Ectodermal cell (in vitro differentiated cells): ENCODE measurements at regions not wholly inside any gene's neighbourhood (a gene's known extent, or its start where the extent isn't known, plus 50 kb on each side); places are given as distances from the start of the nearest gene placed in this dataset.

Experiments used
- H3K27ac ChIP-seq: 2 replicates; pipeline ENCODE4 v1.7.0; 2013; ENCODE audit warnings: mild to moderate bottlenecking, low read depth, low read length; ENCODE audit not compliant: insufficient read depth, poor library complexity, severe bottlenecking
- H3K27me3 ChIP-seq: 2 replicates; pipeline ENCODE4 v1.7.0; 2013; ENCODE audit warnings: mild to moderate bottlenecking, low read length; ENCODE audit not compliant: insufficient read depth, control insufficient read depth, poor library complexity, severe bottlenecking
- H3K36me3 ChIP-seq: one replicate; pipeline ENCODE4 v1.7.0; 2013; ENCODE audit warnings: low read length; ENCODE audit not compliant: control insufficient read depth, insufficient read depth
- H3K4me1 ChIP-seq: one replicate; pipeline ENCODE4 v1.7.0; 2013; ENCODE audit warnings: low read length; ENCODE audit not compliant: control insufficient read depth, insufficient read depth
- H3K4me3 ChIP-seq: 2 replicates; pipeline ENCODE4 v1.7.0; 2013; ENCODE audit warnings: low read depth, low read length, control low read depth; ENCODE audit not compliant: insufficient read depth
- H3K9me3 ChIP-seq: 2 replicates; pipeline ENCODE4 v1.7.0; 2013; ENCODE audit warnings: mild to moderate bottlenecking, low read length, moderate library complexity; ENCODE audit not compliant: control insufficient read depth
- WGBS, 2 experiments: methylation state at CpG; one replicate each; pipeline ENCODE4 v1.1.7; 2013; ENCODE audit warnings: missing lambda C conversion rate in 2 of 2; 5-methylcytosine and 5-hydroxymethylcytosine counted together

DNA sequence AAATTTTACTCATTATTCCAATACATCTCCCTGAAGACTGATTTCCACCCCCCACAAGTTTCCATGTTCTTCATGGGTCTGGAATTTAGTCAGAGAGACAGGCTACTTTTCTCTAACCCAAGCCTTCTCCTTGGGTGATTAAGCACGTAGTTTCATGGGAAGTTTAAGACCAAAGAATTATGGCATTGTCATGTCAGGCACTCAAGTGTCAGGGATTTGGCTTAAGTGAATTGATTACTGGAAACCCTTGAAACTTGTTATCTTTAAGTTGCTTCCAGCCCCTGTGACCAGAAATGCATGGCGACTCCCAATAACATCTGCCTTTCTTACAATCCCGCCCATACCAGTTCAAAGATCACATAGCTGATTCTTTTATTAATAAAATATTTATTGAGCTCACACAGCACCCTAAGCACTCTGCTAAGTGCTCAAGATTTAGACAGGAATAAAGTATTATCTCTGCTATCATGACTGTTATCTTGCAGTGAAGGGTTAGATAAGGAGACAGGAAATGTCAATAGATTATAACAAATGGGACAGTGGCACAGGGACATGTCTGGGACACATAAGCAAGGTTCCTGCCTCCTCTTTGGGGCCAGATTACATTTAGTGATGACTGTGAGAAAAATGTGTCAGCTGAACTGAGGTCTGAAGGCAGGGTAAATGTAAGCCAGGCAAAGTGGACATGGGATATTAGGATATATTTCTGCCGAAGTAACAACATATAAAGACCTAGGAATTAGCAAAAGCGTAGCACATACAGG, 241.2 kb upstream of the TNC start:
- no peaks in the 10 kb centered on the region for H3K36me3 ChIP-seq
- no peaks in the 10 kb centered on the region for H3K4me1 ChIP-seq
- H3K27ac ChIP-seq: no peak overlapping the region
- no peaks in the 10 kb centered on the region for H3K27me3 ChIP-seq
- WGBS, 2 experiments: 96 to 98% methylated on average over 5 of the region's 5 CpGs
- H3K9me3 ChIP-seq: no peaks in the 10 kb centered on the region
- no peak overlapping the region for H3K4me3 ChIP-seq

DNA sequence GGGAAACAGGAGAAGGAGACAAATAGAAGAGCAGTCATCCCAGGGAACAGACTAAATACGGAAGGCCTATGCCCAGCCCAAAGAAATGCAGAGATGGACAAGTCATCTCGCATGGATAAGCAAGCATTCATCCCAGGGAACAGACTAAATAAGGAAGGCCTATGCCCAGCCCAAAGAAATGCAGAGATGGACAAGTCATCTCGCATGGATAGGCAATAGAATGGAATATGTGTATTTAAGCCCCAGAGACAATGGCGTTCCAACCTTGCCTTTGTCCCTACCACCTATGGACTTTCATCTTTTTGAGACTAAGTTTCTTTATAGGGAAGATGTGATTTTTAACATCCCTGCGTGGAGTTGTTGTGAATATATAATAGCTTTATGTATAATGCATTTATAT, 242.2 kb upstream of the TNC start:
- H3K27ac ChIP-seq: no peak overlapping the region
- H3K36me3 ChIP-seq: no peaks in the 10 kb centered on the region
- H3K4me3 ChIP-seq: no peak overlapping the region
- no peaks in the 10 kb centered on the region for H3K4me1 ChIP-seq
- 88 to 89% methylated on average over 4 of the region's 5 CpGs for WGBS, 2 experiments
- H3K27me3 ChIP-seq: no peaks in the 10 kb centered on the region
- no peaks in the 10 kb centered on the region for H3K9me3 ChIP-seq

- WGBS, 2 experiments: 49 to 50% methylated on average over 2 of the region's 2 CpGs
- H3K36me3 ChIP-seq: no peaks in the 10 kb centered on the region
- H3K4me3 ChIP-seq: no peak overlapping the region
Observed at GRCh38 chr9:115362101-115362500, 244.1 kb upstream of the TNC start.

DNA sequence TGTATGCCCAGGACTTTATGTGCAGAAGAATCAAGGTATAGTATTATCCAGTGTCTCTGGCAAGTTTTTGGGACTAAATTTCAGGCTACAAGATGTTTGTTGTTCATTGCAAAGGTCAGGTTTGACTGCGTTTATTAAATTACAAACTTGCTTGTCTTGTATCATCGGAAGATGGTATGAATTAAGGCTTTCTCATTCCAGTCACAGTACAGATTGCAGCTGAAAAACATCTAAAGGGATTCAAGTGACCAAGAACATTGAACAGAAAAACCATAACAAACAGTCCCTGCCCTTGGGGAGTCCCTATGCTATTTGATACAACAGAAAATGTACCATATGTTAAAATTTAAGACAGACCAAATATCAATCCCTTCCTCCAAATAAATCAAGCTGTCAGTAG, 244.7 kb upstream of the TNC start:
- Histone ChIP-seq H3K36me3 (no peaks in the 10 kb centered on the region), H3K4me1 (no peaks in the 10 kb centered on the region), H3K27me3 (no peaks in the 10 kb centered on the region), H3K27ac (no peak overlapping the region), H3K4me3 (no peak overlapping the region), H3K9me3 (no peaks in the 10 kb centered on the region)
- WGBS, 2 experiments: 95 to 100% methylated on average over 2 of the region's 2 CpGs

More at GRCh38 chr9:115362101-115362500, 244.1 kb upstream of the TNC start:
- Histone ChIP-seq H3K27me3 (no peaks in the 10 kb centered on the region), H3K9me3 (no peaks in the 10 kb centered on the region), H3K4me1 (no peaks in the 10 kb centered on the region), H3K27ac (no peak overlapping the region)

DNA sequence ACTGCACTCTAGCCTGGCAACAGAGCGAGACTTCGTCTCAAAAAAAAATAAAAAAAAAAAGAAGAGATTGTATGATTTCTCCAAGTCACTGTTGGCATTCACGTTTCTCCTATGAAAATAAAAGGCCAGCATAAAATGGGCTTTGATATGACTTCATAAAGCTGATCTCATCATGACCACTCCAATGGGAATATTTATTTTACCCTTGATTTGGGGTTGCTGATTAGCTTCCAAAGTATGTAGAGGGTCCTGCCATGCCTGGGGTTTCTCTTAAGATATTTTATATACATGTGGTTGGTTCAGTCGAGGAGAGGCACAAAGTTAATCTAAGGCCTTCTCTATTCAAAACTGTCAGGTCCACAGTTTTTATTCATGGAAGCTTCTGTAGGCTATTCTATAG, 247.0 kb upstream of the TNC start:
- H3K36me3 ChIP-seq: no peaks in the 10 kb centered on the region
- no peak overlapping the region for H3K4me3 ChIP-seq
- no peaks in the 10 kb centered on the region for H3K9me3 ChIP-seq
- H3K27ac ChIP-seq: no peak overlapping the region
- 88 to 93% methylated on average over 4 of the region's 4 CpGs for WGBS, 2 experiments
- H3K27me3 ChIP-seq: no peaks in the 10 kb centered on the region
- no peaks in the 10 kb centered on the region for H3K4me1 ChIP-seq

DNA sequence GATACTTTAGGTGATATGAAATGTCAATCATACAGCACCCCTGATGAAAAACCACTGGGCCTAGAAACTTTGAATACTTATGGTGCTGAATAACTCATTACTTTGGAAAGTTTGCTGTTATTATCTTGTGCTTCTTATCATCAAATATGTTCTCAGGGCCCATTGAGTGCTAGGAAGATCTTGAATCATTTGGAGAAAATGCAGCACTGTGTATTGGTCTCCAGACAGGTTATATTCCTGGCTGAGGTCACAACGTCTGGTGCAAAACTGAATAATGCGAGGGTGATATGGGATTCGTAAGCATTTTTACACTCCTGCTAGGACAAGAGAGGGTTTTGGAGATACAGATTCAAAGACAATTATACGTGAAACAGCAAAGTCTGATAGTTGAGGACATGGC, 249.4 kb upstream of the TNC start:
- Histone ChIP-seq H3K27ac (no peak overlapping the region), H3K9me3 (no peaks in the 10 kb centered on the region), H3K27me3 (no peaks in the 10 kb centered on the region), H3K4me3 (no peak overlapping the region), H3K36me3 (no peaks in the 10 kb centered on the region), H3K4me1 (no peaks in the 10 kb centered on the region)
- WGBS, 2 experiments: 94 to 95% methylated on average over 4 of the region's 4 CpGs

- no peak overlapping the region for H3K4me3 ChIP-seq
- H3K4me1 ChIP-seq: no peaks in the 10 kb centered on the region
- H3K36me3 ChIP-seq: no peaks in the 10 kb centered on the region
- no peaks in the 10 kb centered on the region for H3K9me3 ChIP-seq
- H3K27me3 ChIP-seq: no peaks in the 10 kb centered on the region
- 93 to 96% methylated on average over 2 of the region's 2 CpGs for WGBS, 2 experiments
- H3K27ac ChIP-seq: no peak overlapping the region
Observed at GRCh38 chr9:115367780-115368525, 250.0 kb upstream of the TNC start.

DNA sequence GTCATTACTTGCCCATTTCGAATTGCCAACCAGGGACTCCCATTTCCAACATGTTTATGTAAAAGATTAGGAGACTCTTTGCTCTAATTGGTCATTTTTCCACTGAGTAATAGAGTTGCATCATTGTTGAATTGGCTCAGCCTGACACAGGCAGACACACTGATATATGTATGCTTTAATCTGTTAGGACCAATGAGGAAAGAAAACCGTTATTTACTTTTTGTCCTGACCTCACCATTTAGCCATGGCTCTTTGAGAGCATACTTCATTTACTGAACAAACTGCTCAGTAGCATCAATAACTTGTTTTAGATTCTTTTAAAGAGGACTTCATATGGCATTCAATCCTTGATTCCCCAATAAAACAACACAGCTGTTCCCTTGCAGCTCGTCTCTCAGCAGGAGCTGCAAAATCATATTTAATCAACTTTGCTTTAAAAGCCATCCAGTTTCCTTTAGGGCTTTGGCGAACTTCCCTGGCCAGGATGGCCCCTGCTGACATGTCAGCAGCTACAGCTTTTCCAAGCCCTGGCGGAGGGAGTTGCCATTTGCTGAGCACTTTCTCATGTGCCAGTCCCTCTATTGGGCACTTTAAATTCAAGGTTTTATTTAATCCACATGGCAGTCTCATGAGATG, 251.5 kb upstream of the TNC start:
- Histone ChIP-seq H3K27me3 (no peaks in the 10 kb centered on the region), H3K4me3 (no peak overlapping the region), H3K36me3 (no peaks in the 10 kb centered on the region), H3K4me1 (no peaks in the 10 kb centered on the region), H3K27ac (no peak overlapping the region), H3K9me3 (no peaks in the 10 kb centered on the region)
- 89 to 90% methylated on average over 5 of the region's 5 CpGs for WGBS, 2 experiments

GRCh38 chr9:115373000-115373709, 255.2 kb upstream of the TNC start:
- no peak overlapping the region for H3K4me3 ChIP-seq
- H3K36me3 ChIP-seq: no peaks in the 10 kb centered on the region
- no peak overlapping the region for H3K27ac ChIP-seq
- H3K9me3 ChIP-seq: no peaks in the 10 kb centered on the region
- no peaks in the 10 kb centered on the region for H3K4me1 ChIP-seq
- 90 to 91% methylated on average over 6 of the region's 6 CpGs for WGBS, 2 experiments
- no peaks in the 10 kb centered on the region for H3K27me3 ChIP-seq

DNA sequence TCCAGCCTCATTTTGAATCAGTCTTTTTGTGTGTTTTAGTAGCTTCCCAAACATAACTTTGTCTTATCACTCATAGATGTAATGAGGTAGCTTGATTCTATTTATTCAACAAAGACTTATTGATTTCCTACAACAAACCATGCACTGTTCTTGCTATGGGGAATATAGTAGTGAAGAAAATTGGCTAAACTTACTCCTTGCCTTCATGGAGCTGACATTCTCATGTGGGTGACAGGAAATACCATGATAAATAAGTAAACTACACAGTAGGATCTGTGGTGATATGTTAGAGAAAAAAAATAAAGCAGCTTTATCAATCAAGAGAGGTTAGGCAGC, 255.7 kb upstream of the TNC start:
- H3K4me1 ChIP-seq: no peaks in the 10 kb centered on the region
- H3K4me3 ChIP-seq: no peak overlapping the region
- no peak overlapping the region for H3K27ac ChIP-seq
- H3K36me3 ChIP-seq: no peaks in the 10 kb centered on the region
- no peaks in the 10 kb centered on the region for H3K9me3 ChIP-seq
- no peaks in the 10 kb centered on the region for H3K27me3 ChIP-seq
